Dermis blood vessel endothelial cell (primary cell): ENCODE measurements at regions not wholly inside any gene's neighbourhood (a gene's known extent, or its start where the extent isn't known, plus 50 kb on each side); places are given as distances from the start of the nearest gene placed in this dataset.
A peak's percentile ranks its signal among the peaks of the same experiment; 100 is the strongest.
"Not testable (repeated sequence)": the region's sequence is repeated elsewhere in the genome, so short reads cannot be mapped to it uniquely, and the experiment has no call there.

Source experiments
- DNase-seq: peaks from one replicate; pipeline ENCODE4 v3.0.0; 2010

DNA sequence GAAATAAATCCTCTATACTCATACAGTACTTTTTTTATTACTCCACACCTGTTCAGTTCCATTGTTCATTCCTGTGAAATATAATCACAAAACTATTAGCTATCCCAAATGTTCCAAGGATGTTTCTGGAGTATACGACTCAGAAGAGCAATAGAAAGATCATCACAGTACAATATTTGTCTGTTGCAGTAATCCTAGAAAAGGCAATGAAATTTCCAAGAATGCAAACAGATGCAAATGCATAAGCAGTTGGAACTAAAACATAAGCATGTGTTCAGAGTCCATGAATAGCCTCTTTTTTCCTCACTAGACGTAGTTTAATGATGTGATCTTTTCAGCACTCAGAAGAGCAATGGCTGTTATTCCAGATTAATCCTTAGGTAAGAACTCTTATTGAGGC, 55.2 kb downstream of the RTL3 start:
- DNase-seq: no peak

DNA sequence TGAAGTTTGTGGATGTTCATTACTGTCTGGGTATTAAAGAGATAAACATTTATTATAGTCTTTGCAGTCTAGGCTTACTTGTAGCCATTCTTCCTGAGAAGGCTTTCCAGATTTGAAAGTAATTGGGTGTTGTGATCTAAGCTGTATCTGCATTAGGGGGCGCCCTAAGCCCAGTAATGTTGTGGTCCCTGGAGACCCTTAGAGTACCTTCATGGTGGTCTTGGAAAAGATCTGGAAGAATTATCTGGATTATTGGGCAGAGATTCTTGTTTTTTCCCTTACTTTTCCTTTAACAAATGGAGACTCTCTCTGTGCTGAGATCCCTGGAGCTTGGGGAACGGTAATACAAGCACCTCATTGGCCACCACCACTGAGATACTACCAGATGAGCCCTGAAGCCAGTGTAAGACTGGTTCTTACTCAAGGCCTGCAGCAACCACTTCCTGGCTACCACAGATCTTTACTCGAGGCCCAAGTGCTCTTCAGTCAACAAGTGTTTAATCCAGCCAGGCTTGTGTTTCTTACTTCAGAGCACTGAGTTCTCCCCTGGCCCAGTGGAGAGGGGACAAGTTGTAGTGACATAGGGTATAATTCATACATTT, 63.1 kb downstream of the RTL3 start:
- DNase-seq: peak; percentile 24

DNA sequence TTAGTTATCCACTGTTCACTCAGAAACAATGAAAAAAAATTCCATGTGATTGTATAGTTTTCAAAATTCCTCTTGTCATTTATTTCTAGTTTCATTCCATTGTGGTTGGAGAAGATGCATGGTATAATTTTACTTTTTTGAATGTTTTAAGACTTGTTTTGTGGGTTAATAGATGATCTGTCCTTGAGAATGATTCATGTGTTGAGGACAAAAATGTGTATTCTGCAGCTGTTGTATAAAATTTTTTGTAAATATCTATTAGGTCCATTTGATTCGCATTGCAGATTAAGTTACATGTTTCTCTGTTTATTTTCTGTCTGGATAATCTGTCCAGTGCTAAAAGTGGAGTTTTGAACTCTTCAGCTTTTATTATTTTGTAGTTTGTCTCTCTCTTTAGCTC, 65.4 kb downstream of the RTL3 start:
- no peak for DNase-seq

DNA sequence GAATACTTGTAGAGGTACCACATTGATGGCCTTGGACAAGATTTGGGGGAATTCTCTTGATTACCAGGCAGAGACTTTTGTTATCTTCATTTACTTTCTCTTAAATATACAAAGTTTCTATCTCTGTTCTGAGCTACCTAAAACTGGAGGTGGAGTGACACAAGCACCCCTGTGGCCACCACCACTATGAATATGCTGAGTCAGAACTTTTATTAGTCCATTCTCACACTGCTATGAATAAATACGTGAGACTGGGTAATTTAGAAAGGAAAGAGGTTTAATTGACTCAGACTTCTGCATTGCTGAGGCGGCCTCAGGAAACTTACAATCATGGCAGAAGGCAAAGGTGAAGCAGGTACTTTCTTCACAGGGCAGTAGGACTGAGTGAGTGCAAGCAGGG, 67.1 kb downstream of the RTL3 start:
- DNase-seq: no peak

DNA sequence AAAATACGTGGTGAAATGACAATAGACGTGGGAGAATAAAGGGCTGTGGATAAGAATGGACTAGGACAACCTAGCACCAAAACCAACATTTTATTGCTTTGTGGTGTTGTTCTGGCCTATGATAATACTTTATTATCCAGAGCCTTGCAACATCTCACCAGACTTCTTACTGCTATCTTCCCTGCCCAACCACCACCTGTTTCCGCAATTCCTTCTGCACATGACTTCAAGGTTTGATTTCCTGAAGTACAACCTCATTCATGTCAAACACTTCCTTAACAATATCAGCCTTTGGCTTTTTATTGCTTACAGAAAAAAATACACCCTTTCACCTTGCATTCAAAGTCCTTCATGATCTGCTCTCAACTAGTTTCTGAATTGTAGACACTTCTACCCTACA, 84.8 kb downstream of the RTL3 start:
- no peak for DNase-seq

DNA sequence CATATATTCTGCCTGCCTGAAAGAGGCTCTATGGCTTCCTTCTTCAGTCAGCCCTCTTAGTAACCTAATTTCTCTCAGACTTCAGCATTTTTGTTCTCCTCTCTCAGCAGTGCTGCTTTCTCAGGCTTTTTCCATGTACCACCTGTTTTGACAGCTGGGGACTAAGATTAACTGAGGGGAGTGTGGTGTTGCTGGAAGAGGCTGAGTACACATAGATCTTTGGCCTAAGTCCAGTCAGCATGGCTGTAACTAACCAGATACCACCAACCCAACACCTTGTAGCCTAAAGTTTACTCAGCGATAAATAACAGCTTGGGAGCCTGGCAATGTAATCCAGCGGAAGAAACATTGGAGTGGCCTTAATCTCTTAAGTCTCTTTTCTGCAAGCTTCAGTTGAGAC, 85.5 kb downstream of the RTL3 start:
- no peak for DNase-seq

DNA sequence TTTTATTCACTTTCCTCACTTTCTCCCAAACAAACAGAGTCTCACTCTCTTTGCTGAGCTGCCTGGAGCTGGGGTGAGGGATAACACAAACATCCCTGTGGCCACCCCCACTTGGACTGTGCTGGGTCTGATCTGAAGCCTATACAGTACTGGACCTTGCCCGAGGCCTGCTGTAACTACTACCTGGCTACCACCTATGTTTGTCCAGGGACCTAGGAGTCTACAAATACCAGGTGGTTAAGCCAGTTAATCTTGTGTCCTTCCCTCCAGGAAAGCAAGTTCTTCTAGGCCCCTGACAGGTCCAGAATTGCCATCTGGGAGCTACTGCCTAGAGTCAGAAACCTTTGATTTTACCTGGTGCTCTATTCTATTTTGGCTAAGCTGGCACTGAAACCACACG, 87.3 kb downstream of the RTL3 start:
- no peak for DNase-seq

DNA sequence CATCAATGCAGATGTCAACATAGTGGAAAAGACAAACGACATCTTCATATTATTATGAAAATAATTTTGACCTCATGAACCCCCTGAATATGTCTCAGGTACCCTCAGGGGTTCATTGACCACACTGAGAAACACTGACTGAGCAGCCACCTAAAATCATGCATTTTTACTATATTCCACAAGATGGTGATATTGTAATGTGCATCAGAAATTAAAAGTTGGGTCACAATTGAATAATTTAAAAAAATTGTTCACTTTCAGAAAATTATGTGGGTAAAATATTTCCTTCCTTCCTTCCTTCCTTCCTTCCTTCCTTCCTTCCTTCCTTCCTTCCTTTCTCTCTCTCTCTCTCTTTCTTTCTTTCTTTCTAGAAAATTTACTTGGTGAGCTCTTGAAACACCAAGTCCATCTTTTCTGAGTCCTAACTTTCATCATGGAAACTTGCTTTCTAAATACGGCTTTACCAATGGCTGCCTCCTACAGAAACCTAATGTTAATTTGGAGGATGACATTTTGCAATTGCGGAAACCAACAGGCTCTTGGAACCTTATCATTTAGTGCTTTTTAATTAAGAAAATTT, 103.6 kb downstream of the RTL3 start:
- DNase-seq: peak; percentile 10

DNA sequence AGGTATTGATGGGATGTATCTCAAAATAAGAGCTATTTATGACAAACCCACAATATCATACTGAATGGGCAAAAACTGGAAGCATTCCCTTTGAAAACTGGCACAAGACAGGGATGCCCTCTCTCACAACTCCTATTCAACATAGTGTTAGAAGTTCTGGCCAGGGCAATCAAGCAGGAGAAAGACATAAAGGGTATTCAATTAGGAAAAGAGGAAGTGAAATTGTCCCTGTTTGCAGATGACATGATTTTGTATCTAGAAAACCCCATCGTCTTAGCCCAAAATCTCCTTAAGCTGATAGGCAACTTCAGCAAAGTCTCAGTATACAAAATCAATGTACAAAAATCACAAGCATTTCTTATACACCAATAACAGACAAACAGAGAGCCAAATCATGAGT, 106.5 kb downstream of the RTL3 start:
- DNase-seq: not testable (repeated sequence)

DNA sequence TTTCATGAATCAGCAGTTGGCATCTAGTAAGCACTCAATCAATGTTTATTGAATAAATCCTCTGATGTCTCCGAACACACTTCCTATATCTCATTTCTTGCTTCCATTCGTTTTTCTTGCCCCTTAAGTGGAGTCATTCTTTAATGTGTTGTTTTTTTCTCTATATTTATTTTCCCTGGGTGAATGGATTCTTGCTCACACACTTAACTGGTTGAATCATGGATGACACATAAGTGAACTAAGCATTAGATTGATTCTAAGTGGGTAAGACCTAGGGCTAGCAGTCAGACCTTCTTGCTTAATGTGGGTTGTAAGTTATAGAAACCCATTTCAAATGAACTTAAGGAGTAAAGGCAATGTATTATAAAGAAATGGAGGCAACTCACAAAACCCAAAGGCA, 111.1 kb downstream of the RTL3 start:
- DNase-seq: no peak

DNA sequence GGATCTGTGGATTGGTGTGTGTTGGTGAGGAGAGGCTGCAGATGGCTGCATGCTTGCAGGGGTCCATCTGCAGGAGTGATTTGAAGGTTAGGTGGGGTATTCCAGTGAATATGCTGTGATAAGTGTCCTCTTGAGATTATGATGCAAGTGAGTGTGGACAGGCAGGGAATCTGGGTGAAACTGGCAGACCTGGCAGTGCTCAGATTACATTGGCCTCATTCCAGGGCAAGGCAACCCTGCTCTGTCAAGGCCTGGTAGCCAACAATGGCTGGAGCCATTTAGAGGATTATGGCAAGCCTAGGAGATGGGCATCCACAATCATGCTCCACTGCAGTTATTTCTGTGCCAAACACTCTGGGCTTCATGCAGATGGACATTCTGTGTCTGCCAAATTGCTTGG, 113.9 kb downstream of the RTL3 start:
- DNase-seq: no peak

DNA sequence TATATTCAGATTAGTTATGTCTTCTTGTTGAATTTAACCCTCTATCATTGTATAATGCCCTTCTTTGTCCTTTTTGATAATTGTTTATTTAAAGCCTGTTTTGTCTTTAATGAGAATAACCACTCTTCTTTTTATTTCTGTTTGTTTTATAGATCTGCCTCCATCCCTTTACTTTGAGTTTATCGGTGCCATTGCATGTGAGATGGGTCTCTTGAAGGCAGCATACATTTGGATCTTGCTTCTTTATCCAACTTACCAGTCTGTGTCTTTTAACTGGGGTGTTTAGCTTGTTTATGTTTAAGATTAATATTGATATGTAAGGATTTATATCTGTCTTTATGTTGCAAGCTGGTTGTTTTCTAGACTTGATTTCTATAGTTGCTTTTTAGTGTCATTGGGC, 115.8 kb downstream of the RTL3 start:
- no peak for DNase-seq

DNA sequence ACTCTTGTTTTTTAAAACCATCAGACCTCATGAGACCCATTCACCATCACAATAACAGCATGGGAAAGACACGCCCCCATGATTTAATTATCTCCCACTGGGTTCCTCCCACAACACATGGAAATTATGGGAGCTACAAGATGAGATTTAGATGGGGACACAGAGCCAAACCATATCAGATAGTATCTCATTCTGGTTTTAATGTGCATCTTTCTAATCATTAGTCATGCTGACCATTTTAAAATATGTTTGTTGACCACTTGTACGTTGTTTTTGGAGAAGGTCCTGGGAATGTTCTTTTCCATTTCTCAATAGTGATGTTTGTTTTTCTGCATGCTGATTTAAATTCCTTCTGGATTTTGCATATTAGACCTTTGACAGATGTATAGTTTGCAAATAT, 119.0 kb downstream of the RTL3 start:
- DNase-seq: no peak

DNA sequence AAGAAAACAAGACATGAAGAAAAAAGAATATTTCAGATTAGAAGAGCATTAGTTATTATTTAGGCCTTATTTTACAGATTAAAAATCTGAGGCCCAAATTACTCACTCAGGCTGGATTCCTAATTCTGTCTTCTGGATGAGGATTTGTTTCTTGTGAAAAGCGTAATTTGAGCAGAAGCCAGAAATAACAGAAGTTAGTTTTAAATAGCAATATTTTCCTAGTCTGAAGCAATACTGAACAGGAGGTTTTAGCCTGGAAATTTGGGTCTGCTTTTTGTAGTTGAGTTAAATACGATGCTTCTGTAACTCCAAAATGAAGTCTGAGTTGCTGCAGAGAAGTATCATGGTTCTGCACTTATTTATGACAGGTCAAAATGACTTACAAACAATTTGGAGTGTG, 124.9 kb downstream of the RTL3 start:
- DNase-seq: no peak

DNA sequence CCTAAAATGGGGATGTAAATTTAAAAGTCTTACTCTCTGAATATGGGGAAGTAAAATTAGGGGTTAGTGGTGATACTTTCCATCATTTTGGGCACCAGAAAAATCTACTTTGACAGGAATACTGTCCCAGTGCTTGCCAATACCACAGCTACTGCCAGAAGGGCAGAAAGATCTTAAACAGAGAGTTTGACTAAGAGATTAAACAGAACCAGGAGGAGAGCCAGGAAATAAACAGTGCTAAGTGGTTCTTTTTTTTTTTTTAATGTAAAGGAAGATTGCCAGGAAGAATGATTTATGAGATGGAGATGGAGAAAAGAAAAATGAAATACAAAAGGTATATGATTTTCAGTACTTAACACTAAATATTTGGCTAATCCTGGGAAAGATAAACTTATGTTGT, 126.8 kb downstream of the RTL3 start:
- no peak for DNase-seq

DNA sequence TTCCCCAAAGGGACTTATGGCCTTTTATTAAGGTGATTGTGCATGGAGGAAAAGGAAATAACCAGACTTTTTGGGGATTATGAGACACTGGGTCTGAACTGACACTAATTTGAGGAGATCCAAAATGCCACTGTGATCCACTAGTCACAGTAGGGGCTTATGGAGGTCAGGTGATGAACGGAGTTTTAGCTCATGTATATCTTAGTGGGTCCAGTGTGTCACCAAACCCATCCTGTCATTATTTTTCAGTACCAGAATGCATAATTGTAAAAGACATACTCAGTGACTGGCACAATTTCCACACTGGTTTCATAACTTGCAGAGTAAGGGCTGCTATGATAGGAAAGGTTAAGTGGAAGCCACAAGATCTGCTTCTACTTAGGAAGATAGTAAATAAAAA, 131.3 kb downstream of the RTL3 start:
- DNase-seq: no peak

DNA sequence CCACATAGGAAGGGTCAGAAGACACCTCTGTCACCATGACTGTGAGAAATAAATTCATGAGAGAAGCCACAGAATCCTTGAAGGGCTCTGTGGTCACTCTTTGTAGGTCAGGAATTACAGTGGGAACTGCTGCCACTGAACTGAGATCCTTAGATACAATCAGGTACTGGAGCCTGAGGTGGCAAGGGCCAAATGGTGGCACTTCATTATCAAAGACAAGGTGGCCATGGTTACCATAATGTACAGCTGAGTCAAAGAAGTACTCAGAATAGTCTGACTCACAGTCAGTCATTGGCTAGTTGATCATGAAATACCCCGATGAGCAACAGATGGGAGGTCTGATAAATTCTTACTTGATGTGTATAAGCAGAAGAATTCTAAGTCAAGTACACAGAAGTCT, 131.9 kb downstream of the RTL3 start:
- DNase-seq: no peak

DNA sequence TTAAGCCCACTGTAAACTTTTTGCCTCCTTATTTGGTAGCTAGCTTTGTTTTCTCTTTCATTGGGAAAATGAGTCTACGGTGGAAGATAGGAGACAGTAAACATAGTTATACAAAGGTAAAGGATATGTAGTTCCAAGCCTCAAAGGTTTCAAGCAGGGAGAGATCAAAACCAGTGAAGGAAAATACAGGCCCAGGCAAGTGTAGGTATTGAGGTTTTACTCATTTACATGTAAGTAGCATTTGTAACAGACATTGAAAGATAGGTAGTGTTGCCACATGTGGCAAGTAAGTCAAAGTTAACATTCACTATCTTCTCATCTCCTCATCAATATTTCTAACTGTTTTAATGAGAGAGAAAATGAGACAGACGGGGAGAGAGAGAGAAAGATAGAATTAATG, 136.5 kb downstream of the RTL3 start:
- no peak for DNase-seq

DNA sequence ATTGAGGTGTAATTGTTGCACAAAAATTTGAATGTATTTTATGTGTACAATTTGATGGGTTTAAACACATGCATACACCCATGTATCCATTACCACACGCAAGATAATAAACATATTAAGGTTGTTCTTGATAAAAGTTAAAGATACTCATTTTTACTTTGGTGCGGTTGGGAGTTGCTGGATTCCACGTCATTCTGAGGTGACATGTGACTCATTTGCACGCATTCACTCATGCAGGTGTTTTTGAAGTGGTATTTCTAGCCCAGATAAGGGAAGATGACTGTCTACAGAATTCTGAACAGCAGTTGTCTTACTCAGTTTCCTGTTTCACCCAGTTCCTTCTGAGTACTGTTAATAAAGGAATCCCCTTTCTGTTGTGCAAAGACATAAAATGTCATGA, 142.0 kb downstream of the RTL3 start:
- DNase-seq: no peak

DNA sequence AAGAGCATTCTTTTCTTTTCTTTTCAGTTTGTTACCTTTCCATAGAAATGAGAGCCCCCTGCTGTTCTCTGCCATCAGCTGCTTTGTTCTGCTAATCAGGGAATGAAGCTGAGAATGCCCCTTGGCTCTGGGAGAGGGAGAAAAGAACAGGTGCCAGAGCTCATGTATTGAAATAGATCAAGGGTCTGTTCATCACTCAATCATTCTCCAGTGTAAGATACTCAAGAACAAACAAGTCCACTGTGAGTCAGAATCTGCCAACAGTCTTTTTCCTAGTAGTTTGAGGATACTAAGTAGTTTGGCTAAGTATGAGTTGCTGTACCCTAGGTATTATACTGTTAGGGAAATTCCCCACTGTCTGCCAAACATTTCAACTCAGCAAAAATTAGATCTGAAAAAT, 144.3 kb downstream of the RTL3 start:
- DNase-seq: no peak

DNA sequence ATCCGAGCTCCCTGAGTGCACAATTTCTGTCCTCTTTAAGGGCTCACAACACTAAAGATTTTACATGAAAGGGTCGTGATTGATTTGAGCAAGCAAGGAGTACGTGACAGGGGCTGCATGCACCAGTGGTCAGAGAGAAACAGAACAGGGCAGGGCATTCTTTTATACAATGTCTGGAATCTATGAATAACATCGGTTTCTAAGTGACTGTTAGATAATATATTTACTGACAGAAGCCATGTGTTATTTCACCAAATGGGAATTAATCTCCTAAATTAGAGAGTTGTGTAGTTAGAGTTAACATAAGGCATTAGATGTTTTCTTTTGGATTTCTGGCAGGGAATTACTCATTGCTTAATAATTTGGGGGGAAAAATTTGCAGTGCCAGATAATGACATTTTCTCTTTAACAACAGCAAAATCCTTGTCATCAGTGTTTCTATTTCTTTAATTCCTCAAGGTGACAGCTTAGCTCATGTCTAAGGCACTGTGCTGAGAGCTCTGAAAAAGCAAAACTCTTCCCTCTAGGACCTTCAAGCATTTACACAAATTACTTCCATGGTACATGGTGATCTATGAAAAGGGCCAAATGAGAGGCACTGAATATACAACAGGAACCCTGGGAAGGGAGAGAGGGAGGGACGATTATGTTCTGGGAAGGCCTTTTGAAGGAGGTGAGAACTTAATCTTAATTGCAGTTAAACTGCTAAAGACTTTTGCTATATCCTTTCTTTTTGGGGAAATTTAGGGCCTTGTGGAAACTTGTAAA, 145.0 kb downstream of the RTL3 start:
- no peak for DNase-seq

DNA sequence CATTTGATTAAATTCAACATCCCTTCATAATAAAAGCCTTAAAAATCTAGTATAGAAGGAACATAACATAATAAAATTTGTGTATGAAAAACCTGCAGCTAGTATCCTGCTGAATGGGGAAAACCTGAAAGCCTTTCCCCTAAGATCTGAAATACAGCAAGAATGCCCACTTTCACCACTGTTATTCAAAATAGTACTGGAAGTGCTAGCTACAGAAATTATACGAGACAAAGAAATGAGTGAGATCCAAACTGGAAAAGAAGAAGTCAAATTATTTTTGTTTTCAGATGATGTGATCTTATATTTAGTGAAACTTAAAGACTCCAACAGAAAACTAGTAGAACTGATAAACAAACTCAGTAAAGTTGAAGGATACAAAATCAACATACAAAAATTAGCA, 152.9 kb downstream of the RTL3 start:
- no peak for DNase-seq

DNA sequence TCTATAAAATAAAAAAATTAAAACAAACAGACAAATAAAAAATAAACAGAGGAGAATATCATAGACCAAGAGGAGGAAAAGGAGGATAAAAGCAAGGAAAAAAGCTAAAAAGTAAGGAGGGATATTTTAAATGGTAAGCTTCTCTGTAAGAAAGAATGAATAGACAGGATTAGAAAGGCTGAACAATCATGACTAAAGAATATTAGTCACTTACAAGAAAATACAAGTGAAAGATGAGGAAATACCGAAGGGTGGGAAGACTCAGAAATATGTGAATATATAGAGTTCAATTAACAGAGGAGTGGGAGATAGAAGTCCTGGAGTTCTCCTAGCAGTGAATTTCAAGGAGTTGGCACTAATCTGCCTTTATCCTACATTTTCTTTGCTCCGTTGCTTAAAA, 162.6 kb downstream of the RTL3 start:
- no peak for DNase-seq

DNA sequence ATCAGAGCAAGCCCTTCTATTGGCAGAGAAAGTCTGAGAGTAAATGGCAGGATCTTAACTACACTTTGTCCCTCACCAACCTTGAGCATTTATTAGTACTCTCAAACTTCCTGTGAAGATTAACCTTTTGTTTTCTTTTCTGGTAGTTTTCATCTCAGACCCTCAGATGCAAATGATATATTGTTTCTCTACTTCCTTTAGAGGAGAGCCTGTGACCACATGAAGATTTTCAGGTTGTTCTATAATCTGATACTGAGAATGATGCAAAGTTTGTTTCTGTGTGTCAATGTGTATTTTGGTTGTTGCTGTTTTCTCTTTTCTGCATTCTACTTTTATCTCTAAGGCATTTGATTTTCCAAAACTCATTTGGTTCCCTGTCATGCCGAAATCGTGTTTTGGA, 165.8 kb upstream of the CYSLTR1 start:
- no peak for DNase-seq

DNA sequence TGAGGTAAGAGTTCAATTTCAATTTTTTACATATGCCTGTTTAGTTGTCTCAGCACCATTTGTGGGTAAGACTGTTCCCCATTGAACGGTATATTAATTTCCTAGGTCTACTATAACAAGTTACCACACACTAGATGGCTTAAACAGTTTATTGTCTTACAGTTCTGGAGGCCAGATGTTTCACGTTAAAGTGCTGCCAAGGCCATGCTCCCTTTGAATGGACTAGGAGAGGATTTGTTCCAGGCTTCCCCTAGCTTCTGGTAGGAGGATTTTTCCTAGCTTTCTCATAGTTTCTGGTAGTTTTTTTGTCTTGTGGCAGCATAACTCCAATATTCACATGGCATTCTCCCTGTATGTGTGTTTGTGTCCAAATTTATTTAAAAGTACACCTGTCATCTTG, 149.3 kb upstream of the CYSLTR1 start:
- no peak for DNase-seq
